Tongue (tissue), 1 donor: ENCODE measurements at regions not wholly inside any gene's neighbourhood (a gene's known extent, or its start where the extent isn't known, plus 50 kb on each side); places are given as distances from the start of the nearest gene placed in this dataset.
"Not testable (repeated sequence)": the region's sequence is repeated elsewhere in the genome, so short reads cannot be mapped to it uniquely, and the experiment has no call there.

Source experiments
- DNase-seq: peaks from one replicate; pipeline ENCODE4 v3.0.0-alpha.2; 2015

- no peak for DNase-seq
Observed at GRCh38 chr5:82422751-82423181, 144.6 kb upstream of the RPS23 start.

GRCh38 chr5:82422001-82422740, 144.0 kb upstream of the RPS23 start:
- no peak for DNase-seq

GRCh38 chr5:82421119-82421518, 143.0 kb upstream of the RPS23 start:
- DNase-seq, result no peak

GRCh38 chr5:82420524-82420923, 142.4 kb upstream of the RPS23 start:
- not testable (repeated sequence) for DNase-seq

- no peak for DNase-seq
Observed at GRCh38 chr5:82419559-82420332, 141.6 kb upstream of the RPS23 start.

GRCh38 chr5:82418608-82418950, 140.4 kb upstream of the RPS23 start:
- no peak for DNase-seq

- no peak for DNase-seq
Observed at GRCh38 chr5:82417776-82418607, 139.8 kb upstream of the RPS23 start.

- no peak for DNase-seq
Observed at GRCh38 chr5:82416512-82416911, 138.4 kb upstream of the RPS23 start.

GRCh38 chr5:82414041-82414388, 135.9 kb upstream of the RPS23 start:
- DNase-seq, result no peak

GRCh38 chr5:82413302-82414040, 135.3 kb upstream of the RPS23 start:
- DNase-seq, result no peak

GRCh38 chr5:82408033-82408432, 129.9 kb upstream of the RPS23 start:
- DNase-seq, result no peak

GRCh38 chr5:82406205-82406773, 128.1 kb upstream of the RPS23 start:
- no peak for DNase-seq

- no peak for DNase-seq
Observed at GRCh38 chr5:82405618-82406204, 127.6 kb upstream of the RPS23 start.

- DNase-seq, result no peak
Observed at GRCh38 chr5:82405161-82405560, 127.0 kb upstream of the RPS23 start.

GRCh38 chr5:82404382-82404945, 126.3 kb upstream of the RPS23 start:
- DNase-seq, result no peak

GRCh38 chr5:82403724-82404123, 125.6 kb upstream of the RPS23 start:
- DNase-seq, result no peak

- no peak for DNase-seq
Observed at GRCh38 chr5:82403026-82403425, 124.9 kb upstream of the RPS23 start.

- DNase-seq, result no peak
Observed at GRCh38 chr5:82399111-82399510, 121.0 kb upstream of the RPS23 start.

GRCh38 chr5:82397741-82398320, 119.7 kb upstream of the RPS23 start:
- no peak for DNase-seq

- peak; percentile 87 for DNase-seq
Observed at GRCh38 chr5:82396871-82397514, 118.8 kb upstream of the RPS23 start.
